HG03064 (cell line): ENCODE measurements at regions not wholly inside any gene's neighbourhood (a gene's known extent, or its start where the extent isn't known, plus 50 kb on each side); places are given as distances from the start of the nearest gene placed in this dataset.

Experiments
- ATAC-seq: cut with Tn5 transposase; IDR thresholded peaks from one replicate; pipeline ENCODE4 v1.9.1; 2021; ENCODE audit warnings: low read depth; ENCODE audit not compliant: unreplicated experiment

GRCh38 chr2:53452400-53452799 lies 315.2 kb upstream of the CHAC2 start:
- no peak for ATAC-seq

- no peak for ATAC-seq
Measured at GRCh38 chr2:53450923-53451322, 316.7 kb upstream of the CHAC2 start.

DNA sequence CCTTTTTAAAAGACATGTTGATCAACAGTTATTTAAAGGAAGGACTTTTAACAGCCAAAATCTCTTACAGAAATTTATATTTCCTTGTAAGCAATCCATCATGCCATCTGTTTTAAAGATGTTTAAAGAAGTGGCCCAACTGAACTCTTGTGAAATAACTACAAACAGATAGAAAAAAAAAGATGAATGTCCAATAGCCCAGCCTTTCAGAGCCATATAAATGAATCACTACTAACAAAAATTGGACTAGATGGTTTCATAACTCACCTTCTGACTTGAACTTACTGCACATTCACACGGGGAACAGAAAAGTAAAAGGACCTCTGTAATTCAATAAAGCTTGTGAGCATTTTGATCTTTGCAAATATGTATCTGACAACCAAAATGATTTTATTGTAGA lies 319.0 kb upstream of the CHAC2 start:
- ATAC-seq: no peak

DNA sequence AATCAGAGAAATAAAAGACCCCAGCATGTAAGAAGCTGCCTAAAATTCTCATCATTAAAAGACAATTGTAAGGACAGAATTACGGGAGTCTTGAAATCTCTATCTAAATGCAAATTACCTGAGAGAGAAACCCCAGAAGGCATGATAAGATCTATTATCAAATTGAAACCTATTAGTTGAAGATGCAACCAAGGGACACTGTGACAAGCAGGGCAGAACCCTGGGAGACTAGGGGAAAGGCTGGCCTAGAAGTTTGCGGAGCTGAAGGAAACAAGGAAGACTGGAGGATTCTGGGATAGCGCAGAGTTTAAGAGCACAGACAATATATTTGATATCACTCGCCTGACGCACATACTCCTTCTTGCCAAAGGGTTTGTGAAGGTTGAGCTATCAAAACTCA lies 319.5 kb upstream of the CHAC2 start:
- ATAC-seq: no peak

GRCh38 chr2:53445383-53446070 lies 322.1 kb upstream of the CHAC2 start:
- ATAC-seq: no peak

DNA sequence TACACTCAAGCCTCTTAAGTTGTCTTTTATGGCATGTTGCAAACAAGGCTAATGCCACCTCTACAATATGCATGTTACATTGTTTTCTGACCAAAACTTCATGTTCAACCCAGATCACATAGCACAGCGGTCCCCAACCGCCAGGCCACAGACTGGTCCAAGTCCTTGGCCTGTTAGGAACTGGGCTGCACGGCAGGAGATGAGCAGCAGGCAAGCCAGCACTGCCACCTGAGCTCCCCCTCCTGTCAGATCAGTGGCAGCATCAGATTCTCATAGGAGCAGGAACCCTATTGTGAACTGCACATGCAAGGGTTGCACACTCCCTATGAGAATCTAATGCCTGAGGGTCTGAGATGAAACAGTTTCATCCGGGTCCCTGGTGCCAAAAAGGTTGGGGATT lies 324.8 kb upstream of the CHAC2 start:
- no peak for ATAC-seq

DNA sequence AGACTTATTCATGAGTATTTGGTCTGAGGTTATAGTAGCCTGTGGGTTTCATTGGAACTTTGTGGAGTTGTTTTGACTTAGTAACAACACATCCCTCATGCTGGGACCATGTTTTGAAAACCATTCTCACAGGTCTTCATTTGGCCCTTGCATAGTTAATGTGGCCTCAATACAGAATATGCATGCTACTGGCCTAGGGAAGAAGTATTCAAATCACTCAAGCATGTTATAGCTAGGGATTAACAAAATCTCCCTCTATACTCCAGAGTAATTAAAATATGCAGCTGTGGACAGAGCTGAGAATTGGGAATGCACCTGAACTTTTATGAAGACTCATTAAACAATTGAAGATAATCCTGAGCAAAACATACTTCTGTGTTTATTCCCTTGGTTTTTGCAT lies 325.5 kb upstream of the CHAC2 start:
- ATAC-seq: no peak

DNA sequence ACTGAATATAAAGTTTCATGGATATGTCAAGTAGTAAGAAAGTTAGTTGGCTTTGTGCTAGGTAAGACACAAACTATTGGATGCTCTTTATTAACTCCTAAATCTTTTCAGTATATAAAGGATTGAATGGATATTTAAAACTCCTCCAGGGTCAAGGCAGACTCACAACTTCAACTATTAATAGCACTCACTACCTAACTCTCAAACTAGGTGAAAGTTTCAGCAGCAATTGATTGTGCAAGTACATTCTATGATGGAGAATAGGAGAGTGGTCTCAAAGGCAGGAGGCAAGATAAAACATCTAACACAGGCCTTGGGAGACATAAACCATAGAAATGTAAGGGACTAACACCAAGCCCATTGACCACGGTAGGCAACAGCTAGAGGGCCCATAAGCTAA lies 328.9 kb upstream of the CHAC2 start:
- no peak for ATAC-seq

- no peak for ATAC-seq
Measured at GRCh38 chr2:53438100-53438499, 329.5 kb upstream of the CHAC2 start.

GRCh38 chr2:53437371-53437770 lies 330.2 kb upstream of the CHAC2 start:
- ATAC-seq: no peak

DNA sequence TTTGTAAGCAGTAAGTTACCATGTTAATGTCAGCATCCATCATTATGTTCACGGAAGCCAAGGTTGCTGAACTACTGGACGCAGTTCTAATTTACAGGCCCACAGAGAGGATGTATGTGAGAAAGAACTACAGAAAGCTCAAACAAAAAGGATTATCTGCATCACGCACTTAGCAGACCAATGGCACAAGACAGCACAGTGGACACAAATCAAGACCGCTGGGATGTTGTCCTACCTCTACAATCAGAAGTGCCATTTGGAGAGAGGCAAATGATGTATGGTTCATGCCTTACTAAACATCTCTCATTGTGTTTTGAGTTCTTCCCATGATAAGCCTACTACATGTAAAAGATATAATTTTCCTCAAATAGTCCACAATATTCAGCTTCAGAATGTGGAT lies 330.7 kb upstream of the CHAC2 start:
- no peak for ATAC-seq

DNA sequence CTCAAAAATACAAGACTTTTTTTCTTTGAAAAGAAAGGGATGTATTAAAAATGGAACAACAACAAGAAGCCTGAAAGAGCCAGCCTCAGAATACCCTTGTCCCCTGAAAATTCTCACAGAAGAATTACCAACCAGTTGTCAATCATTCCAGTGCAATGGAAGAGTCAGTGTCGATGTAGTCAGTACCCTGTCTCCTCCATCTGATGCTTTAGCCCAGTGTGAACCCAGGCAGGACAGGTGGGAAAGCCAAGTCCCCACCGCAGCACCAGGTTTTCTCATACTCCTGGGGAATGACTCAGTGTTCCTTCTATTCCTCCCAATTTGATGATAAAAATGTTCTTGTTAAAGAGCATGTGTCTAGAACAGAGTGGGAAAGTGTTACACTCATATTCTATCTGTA lies 332.0 kb upstream of the CHAC2 start:
- no peak for ATAC-seq

GRCh38 chr2:53434466-53434865 lies 333.1 kb upstream of the CHAC2 start:
- no peak for ATAC-seq

DNA sequence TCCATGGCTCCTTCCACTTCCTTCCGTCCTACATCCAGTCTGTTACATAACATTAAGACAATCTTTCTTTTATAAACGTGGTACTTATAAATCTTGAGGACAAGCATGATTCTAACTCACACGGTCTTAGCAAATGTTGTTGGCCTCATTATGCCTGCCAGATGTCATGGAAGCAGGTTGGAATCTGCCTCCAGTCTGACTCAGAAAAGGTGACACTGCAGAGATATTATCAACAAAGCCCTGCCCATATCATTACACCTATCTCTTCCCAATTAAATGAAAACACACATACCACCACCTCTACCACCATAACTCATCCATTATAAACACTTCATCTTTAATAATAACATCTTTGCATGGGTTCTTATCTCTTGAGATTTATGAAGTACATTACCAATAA lies 334.7 kb upstream of the CHAC2 start:
- ATAC-seq: no peak

- ATAC-seq: no peak
Measured at GRCh38 chr2:53429901-53430300, 337.7 kb upstream of the CHAC2 start.

- ATAC-seq: peak; percentile 78
Measured at GRCh38 chr2:53424902-53425301, 342.7 kb upstream of the CHAC2 start.

DNA sequence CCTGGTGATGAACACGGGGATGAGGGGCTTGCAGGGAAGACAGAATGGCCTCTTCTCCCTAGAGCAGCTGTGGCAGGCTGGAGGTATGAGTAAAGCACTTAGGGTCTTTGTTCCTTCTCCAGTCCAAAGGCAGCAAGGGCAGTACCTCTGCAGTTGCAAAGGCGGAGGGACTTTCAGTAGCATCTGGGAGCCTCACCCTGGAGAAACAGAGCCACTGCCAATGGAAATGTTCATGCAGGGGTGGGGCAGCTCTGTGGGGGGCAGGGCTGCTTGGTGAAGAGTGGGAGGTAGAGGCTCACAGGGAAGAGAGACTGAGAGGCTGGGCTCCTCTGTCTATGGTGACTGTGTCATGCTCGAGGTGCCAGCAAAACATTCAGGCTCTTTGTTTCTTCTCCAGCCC lies 344.1 kb upstream of the CHAC2 start:
- no peak for ATAC-seq

- ATAC-seq: peak; percentile 57
Measured at GRCh38 chr2:53422979-53423378, 344.6 kb upstream of the CHAC2 start.

DNA sequence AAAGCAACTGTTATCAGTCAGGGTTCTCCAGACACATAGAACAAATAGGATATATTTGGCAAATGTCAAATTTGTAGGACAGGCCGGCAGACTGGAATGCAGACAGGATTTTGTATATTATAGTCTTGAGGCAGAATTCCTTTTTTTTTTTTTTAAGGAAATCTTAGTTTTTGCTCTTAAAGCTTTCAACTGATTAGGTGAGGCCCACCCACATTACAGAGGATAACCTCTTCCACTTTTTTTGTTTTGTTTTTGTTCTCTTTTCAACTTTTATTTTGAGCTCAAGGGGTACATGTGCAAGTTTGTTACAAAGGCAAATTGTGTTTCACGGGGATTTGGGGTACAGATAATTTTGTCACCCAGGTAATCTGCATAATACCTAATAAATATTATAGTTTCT lies 350.2 kb upstream of the CHAC2 start:
- no peak for ATAC-seq

GRCh38 chr2:53407363-53408080 lies 360.1 kb upstream of the CHAC2 start:
- no peak for ATAC-seq

GRCh38 chr2:53403792-53404413 lies 363.7 kb upstream of the CHAC2 start:
- peak; percentile 81 for ATAC-seq

DNA sequence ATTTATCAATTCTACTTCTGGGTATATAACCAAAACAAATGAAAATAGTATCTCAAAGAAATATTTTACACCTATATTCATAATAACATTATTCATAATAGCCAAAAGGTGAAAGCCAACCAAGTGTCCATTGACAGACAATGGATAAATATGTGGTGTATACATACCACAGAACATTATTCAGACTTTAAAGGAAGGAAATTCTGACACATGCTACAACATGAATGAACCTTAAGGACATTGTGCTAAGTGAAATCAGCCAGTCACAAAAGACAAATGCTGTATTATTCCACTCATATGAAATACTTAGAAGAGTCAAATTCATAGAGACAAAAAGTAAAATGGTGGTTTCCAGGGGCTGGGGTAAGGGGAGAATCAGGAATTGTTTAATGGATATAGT lies 370.5 kb upstream of the CHAC2 start:
- ATAC-seq: no peak
